CD4-positive, alpha-beta T cell treated with Interleukin-21 for 1 hour (primary cell): ENCODE measurements at regions not wholly inside any gene's neighbourhood (a gene's known extent, or its start where the extent isn't known, plus 50 kb on each side); places are given as distances from the start of the nearest gene placed in this dataset.
"Not testable (repeated sequence)": the region's sequence is repeated elsewhere in the genome, so short reads cannot be mapped to it uniquely, and the experiment has no call there.

Source experiments
- DNase-seq: peaks from one replicate; pipeline ENCODE4 v3.0.0-alpha.2; 2020

DNA sequence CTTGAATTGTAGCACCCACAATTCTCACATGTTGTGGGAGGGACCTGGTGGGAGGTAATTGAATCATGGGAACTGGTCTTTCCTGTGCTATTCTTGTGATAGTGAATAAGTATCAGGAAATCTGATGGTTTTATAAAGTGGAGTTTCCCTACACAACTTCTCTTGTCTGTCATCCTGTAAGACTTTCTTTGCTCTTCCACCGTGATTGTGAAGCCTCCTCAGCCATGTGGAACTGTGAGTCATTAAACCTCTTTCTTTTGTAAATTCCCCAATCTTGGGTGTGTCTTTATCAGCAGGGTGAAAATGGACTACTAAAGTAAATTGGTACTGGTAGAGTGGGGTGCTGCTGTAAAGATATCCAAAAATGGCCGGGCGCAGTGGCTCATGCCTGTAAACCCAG, 215.6 kb downstream of the LIG4 start:
- no peak for DNase-seq

DNA sequence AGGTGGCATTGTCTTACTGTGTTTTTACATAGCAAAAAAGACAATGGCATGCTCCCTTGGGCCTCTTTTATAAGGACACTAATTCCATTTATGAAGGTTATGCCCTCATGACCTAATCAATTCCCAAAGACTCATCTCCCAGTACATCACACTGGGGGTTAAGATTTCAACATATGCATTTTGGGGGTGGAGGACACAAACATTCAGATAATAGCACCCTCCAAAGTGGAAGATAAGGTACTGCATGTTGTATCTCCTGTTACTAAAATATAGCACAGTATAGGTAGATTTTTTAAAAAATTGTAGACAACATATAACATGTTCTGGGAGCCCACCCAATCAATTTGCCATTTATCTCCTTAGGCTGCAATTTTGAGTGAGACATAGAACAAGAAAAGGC, 221.2 kb downstream of the LIG4 start:
- no peak for DNase-seq

DNA sequence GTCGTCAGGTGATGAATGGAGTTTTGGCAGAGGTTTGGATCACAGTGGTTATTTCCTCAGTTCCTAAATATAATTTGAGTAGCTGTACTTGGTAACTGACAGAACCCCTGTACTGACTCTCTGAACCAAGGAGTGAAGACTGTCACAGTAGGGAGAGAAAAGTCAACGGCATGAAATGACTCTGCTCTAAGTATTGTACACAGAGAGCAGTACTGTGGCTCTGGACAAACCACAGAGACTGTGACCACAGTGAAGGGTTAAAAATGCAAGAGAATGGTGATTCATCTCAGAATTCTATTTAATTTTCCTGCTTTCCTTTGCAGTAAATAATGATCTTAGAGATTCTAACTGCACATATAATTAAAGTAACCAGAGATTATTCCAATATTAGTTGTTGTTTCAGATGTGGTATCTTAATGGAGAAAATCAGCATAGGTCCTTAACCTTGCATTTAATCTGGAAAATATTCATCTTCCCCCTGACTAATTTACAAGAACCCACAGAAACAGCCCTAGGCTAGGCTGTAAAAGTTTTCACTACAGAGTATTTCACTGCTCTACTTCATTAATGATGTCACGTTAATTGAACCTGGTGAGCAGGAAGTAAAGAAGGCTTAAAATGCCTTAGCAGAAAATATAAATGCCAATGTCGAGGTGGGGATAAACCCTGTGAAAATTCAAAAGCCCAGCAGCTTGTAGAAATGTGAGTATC, 221.9 kb downstream of the LIG4 start:
- no peak for DNase-seq

DNA sequence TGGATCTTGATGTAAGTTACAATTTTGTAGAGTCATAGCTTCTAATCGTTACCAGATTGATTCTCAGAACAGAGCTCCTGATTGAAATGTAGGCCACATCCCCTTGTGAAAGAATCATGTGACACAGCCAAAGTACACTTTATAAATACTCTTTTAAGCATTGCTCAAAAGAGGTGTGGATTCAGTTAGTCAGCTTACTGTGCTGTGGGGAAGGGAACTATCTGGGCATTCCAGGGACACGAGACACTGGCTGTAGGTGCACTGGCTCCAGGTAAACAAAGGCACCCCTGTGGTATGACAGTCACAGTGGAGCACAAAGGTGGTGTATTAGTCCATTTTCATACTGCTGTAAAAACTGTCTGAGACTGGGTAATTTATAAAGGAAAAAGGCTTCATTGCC, 222.8 kb downstream of the LIG4 start:
- no peak for DNase-seq

DNA sequence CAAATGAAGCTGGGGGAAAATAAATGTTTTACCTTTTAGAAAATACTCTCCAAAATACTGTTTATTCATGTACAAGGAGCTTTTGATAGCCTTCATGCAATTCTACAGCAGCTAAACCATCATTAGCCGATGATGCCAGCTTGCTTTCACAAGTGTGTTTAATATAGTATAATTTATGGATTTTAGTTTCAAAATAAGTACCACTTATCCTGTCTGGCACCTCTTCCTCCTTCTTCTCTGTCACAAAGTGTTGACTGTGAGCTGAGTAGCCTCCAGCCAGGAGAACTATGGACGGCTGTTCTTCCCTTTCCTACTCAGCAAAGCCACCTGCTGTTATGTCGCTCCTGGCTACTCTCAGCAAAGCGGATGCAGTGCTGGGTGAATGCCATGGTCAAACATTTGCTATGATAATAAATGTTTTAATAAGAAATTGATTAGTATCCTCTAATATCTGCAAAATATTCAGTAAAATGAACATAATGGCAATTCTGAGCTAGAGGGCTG, 238.2 kb downstream of the LIG4 start:
- no peak for DNase-seq

DNA sequence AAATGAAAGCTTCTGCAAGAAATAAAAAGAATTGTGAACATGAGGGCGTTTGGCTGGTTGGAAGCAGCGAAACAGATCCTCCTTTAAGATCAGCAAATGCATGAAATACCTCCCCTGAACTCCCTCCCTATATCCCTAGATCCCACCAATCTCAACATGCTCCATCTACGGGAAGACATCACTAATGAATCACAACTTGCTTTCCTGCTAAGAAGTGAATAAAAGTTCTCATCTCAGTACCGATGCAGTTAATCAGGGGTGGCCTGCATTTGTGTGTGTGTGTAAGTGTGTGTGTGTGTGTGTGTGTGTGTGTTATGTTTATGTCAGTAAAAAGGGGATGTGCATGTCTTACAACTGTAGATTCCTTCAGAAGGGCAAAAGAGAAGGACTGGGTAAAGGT, 238.7 kb downstream of the LIG4 start:
- no peak for DNase-seq

DNA sequence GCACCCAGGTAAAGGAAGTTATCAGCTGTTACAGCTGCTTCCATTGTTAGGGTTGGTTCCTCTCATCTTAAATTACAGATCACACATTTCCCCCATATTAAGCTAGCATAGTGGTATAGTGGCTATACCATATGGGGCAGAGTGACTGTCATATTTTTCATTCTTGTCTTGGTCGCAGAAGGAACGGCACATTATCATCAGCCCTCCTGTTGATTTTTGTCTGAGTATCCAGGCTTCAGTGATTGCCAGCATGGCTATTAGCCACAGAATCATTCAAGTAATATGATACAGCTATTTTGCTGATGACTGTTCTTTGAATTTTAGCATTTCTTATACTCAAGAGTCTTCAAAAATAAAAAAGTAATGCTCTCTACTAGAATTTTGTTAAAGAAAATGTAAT, 240.9 kb downstream of the LIG4 start:
- no peak for DNase-seq

DNA sequence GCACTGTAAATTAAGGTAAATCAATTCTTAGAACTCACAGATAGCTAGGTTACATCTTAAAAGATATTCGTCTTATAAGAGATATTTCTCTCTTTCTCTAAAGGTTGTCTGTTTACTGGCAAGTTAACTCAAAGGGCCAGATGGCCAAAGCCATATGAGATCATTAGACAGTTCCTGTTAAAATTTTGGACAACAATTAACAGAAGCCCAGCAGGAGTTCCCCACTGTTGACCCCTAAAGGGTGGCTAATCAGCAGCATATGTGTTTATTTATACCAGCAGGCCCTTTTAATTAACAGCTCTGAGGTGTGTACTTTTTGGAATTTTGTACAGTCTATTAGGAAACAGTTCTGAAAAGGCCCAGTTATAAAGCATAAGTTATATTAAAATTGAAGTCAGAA, 245.8 kb downstream of the LIG4 start:
- no peak for DNase-seq

DNA sequence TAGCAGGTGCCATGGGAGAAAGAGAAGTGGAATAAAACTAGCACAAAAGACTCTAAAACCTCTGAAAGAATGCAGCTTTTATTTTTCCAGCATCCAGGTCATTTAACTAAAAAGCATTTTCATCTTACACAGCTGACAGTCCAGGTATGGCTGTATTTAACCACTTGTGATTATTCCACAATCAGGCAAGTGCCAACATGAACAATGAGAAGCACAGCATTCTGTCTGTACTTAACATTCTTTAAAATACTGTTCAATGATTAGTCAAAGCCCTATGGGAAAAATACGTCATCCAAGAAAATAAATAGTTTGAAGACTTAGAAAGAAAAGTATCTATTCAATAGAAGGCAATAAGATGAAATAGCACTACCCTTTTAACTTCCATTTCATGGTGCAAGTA, 246.9 kb downstream of the LIG4 start:
- DNase-seq, result no peak

DNA sequence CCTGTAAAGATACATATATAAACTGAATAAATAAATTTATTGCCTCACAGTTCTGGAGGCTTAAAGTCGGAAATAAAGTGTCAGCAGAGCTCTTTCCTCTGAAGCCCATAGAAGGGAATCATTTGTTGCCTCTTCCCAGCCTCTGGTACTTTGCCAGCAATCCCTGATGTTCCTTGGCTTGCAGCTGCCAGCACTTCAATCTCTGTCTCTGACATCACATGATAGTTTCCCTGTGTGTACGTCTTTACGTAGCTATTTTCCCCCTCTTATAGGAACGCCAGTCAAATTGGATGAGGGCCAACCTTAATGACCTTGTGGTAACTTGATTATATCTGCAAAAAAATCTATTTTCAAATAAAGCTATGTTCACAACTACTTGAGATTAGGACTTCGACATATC, 250.9 kb downstream of the LIG4 start:
- DNase-seq, result no peak

DNA sequence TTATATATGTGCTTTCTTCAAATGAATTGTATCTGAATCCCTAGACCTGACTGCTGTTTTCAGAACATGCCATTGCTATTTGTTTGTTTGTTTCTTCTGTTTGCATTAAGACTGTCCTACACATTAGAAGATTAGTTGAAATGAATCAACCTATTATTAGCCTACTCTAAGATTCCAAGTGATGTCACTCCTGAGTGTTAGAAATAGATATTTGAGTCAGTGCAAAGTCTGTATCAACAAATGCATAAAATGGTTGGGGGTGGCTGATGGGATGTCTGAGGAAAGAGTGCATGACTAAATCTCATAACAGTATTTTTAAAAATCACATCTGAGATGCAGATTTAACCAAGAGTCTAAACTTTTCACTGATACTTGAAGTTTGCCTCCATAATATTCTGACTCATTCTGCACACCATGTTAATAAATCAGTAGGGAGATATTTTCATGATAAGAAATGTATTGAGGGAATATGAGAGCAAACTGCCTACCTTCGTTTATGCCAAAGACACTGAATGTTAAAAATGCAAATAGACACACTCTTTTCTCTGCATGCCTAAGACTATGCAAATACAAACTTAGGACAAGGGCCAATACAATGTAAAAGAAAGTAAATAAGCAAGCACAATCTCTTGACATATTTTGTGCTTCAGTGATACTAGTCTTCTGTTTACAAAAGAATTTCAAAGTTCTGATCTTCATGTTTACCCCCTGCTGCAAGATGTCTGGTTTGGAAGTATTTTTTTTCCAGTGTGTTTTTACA, 253.3 kb downstream of the LIG4 start:
- DNase-seq, result no peak

DNA sequence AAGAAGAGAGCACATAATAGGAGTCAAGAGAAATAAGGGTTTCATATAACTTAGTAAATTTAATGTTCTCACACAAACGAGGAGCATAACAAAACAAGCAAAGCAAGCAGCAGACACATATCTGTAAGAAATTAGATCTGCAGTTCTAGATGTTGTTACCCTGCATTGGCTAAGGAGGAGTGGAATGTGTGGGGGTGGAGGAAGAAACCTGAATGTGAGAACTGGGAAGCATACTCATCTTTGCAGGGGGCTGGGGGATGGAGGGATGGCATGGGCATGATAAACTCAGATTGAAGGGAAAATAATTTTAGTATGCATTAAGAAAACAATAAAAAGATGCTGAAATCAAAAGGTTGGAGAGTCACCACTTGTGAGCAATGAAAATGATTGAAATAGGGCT, 255.0 kb downstream of the LIG4 start:
- DNase-seq, result no peak

DNA sequence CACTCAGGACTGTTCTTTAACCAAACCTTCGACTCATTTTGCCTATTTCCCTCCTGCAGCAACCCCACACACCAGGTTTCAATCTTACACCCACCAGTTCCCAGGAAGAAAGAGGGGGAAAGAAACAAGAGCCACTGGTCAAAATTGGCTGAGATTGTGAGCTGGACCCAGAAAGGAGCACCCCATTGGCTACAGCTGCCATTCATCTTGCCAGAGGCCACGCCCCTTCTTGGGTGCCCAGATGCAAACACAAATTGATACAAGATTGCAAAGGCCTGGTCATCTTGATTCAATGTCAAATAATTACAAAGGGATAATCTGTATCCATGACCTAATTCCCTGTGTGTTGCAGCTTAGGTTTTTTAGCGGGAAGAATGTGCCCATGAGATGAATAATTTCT, 258.4 kb downstream of the LIG4 start:
- no peak for DNase-seq

DNA sequence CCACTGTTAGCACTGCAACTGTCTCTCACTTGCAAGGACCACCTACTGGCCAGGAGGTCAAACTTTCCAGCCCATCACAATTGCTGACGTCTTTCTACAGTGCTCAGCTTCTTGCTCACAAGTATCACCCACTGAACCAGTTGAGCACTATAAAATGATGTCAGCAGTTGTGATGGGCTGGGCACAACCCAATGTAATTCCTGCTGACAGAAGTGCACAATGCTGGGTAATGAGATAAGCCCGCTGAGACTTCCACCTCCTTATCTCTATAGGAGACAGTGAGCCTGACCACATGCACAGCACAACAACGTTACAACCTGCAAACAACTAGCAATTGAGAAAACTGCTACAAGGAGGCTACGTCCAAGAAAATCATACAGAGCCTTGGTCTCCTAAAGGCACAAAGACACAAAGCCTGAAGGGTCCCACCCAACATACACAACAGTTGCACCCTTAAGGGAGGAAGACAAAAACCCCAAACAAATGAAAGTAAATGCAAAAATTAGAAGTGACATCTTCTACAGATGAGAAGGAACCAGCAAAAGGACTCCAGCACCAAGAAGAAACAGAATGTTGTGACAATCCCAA, 273.2 kb downstream of the LIG4 start:
- no peak for DNase-seq

DNA sequence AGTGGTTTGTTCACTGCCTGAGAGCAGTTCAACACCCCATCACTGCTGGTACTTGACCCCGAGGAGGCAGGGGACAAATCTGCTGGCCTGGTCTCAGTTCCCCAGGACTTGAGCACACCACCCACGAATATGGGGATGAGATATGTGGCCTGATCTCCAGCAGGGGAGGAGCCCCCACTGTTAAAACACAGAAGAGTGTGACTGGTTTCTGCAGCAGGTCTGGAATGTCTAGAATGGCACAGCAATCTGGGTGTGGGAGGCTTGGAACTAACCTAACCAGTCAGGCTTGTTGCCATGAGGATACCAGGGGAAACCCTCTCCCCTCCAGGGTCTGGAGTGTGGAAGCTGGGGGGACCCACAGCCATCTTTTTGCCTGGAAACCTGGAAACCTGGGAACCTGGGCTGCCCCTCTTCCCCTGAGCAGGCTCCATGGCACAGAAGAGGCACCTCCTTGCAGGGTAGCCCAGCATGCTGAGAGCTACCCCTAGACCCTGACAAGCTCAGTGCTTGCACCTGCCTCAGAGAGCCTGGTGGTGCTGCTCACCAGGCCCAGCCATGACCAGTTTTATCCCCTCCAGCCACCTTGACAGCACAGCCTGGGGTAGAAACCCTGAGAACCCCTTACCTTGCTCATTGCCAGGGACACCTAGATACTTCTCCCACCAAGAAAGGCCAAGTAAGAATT, 273.8 kb downstream of the LIG4 start:
- no peak for DNase-seq

DNA sequence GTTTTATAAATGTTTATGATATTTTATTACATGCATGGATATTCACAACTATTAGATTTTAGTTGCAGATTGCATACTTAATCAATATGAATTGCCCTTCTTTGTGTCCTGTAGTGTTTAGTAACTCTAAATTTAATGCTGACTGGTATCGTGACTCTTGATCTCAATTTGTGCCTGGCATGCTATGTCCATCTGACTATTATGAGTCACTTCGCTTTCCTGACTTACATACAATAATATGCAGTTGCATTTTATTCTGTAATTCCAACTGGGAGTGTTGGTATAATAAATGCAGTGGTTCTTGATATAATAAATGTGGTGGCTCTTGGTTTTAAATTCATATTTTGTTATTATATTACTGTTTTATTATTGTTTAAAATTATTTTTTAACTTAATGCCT, 277.5 kb downstream of the LIG4 start:
- DNase-seq, result no peak

DNA sequence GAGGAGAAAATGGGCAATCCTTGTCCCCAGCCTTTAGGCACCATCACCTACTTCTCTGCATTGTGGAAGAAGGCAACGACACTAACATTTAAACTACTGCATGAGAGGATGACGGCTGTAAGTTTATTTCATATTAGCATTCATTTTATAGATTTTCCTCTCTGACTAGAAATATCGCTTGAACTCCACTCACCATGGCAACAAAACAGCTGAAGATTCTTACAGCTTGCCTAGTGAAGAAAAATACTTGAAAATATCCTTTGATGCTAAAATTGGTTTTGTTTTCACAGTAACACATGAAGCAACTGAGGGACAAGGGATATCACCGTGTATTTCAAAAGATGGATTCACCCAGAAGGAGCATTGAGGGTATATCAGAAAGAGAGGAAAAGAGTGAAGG, 284.3 kb downstream of the LIG4 start:
- no peak for DNase-seq

DNA sequence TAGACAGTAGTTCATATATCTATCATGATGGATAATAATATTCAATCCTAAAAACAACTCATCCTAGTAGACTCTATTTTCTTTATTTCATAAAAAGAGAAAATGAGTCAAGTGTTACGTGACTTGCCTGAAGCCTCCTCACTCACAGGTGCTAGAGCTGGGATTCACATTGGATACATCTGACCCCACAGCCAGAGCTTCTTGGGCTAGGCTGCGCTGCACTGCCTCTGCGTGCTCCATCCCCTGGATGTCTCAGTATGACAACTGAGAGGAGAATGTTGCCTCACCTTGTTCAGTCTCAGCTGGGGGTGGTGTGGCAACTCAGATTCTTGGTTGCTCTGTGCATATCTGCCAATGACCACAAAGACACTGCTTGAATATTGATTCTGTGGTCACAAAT, 286.6 kb downstream of the LIG4 start:
- no peak for DNase-seq

DNA sequence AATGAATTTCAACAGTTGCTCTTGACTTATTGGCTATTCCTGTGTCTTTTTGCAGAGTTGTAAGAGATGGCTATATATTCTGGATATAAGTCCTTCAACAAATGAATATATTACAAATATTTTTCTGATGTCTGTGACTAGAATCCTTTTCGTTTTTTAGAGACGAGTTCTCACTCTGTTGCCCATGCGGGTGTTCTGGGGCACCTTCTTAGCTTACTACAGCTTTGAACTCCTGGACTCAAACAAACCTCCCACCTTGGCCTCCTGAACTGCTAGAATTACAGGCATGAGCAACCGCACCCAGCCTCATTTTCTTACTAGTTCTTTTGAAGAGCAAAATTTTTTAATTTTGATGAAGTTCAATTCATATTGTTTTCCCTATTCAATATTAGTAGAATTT, 287.8 kb downstream of the LIG4 start:
- no peak for DNase-seq

DNA sequence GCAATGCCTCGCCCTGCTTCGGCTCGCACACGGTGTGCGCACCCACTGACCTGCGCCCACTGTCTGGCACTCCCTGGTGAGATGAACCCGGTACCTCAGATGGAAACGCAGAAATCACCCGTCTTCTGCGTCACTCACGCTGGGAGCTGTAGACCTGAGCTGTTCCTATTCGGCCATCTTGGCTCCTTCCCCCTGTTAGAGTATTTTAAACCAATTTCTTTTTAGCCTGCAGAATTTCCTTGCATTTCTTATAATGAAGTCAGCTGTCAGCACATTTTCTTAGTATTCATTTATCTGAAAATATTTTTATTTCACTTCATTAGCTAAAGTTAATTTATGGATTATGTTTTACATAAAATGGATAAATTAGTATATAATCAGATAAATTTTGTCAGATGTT, 288.8 kb downstream of the LIG4 start:
- DNase-seq, result not testable (repeated sequence)

DNA sequence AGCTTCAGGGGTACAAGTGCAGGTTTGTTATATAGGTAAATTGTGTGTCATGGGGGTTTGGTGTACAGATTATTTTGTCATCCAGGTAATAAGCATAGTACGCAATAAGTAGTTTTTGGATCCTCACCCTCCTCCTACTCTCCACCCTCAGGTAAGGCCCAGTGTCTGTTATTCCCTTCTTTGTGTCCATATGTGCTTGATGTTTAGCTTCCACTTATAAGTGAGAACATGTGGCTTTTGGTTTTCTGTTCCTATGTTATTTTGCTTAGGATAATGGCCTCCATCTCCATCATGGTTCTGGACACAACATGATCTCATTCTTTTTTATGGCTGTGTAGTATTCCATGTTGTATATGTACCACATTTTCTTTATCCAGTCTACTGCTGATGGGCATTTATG, 298.4 kb downstream of the LIG4 start:
- DNase-seq, result not testable (repeated sequence)

DNA sequence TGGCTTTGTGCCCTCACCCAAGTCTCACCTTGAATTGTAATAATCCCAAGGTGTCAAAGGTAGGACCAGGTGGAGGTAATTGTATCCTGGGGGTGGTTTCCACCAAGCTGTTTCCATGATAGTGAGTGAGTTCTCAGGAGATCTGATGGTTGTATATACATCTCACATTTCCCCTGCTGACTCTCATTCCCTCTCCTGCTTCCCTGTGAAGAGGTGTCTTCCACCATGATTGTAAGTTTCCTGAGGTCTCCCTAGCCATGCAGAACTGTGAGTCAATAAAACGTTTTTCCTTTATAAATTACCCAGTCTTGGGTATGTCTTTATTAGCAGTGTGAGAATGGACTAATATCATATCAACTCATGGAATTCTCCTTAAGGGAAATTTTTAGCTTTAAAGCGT, 302.6 kb downstream of the LIG4 start:
- DNase-seq, result no peak

DNA sequence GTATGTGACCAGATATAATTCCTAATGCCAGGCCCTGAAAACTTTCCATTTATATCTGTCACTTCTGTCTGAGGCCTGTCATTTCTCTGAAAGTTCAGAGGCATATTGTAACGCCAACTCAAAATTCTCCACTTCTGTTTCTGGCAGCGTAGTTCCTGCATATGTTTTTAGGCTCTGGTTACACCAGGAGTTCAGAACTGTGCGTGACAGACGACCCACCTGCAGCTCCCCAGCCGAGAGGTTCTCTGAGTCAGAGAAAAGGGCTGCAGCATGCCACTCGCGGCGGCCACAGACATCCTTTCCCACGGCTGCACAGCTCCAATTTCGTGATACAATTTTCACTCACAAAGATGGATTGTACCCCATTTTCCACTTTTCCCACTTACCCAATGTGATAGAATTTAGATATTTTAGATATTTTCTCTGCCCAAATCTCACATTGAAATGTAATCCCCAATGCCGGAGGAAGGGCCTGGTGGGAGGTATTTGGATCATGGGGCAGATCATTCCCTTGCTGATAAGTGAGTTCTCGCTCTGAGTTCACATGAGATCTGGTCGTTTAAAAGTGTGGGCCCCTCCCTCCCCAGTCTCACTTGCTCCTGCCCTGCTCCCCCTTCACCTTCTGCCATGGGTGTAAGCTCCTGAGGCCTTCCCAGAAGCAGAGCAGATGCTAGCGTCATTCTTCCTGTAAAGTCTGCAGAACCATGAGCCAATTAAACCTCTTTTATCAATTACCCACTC, 308.1 kb downstream of the LIG4 start:
- DNase-seq, result no peak
